NCI-H2171 (cell line): ENCODE measurements at regions not wholly inside any gene's neighbourhood (a gene's known extent, or its start where the extent isn't known, plus 50 kb on each side); places are given as distances from the start of the nearest gene placed in this dataset.
"Not testable (repeated sequence)": the region's sequence is repeated elsewhere in the genome, so short reads cannot be mapped to it uniquely, and the experiment has no call there.

Source experiments
- DNase-seq: peaks from one replicate; lab custom pipeline; 2025; lab: John Stamatoyannopoulos, UW

DNA sequence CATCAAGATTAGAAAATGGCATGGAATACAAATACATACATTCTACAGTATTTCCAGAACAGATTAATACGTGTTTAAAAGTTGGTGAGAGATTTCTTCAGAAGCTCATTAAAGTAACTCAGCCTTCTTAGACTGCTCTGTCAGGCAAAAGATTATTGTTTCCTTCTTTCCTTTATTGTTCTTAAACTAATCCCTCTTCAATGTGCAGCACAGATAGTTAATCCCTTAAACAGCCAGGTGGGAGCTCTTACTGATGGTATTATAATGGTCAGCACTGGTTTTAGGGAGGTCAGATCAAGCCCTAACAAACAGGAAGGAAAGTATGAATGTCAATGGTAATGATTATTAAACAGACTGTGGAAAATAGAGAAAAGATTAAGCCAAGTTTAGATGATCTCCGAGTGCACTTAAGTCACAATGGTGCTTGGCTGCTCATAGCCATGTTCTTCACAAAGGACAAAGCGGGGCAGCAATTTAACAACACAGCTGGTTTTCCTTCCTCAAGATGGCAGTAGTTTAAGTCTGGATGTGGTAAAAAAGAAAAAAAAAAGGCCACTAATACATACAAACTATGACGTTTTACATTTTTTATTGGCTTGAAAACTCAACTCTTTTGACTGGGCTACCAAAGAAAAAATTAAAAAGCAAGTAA, 992.6 kb downstream of the PCDH9 start:
- no peak for DNase-seq

DNA sequence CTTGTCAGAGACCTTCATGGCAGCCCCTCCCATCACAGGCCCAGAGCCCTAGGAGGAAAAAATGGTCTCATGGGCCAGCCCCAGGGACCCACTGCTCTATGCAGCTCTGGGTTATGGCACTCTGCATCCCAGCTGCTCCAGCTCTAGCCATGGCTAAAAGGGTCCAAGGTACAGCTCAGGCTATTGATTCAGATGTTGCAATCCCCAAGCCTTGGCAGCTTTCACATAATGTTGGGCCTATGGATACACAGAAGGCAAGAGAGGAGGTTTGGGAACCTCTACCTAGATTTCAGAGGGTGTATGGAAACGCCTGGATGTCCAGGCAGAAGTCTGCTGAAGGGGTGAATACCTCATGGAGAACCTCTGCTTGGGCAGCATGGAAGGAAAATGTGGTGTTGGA, 996.0 kb downstream of the PCDH9 start:
- no peak for DNase-seq

DNA sequence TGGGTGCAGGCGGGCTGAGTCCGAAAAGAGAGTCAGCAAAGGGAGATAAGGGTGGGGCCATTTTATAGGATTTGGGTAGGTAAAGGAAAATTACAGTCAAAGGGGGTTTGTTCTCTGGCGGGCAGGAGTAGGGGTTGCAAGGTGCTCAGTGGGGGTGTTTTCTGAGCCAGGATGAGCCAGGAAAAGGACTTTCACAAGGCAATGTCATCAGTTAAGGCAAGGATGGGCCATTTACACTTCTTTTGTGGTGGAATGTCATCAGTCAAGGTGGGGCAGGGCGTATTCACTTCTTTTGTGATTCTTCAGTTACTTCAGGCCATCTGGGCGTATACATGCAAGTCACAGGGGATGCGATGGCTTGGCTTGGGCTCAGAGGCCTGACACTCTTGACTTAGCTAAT, 998.2 kb downstream of the PCDH9 start:
- DNase-seq, result not testable (repeated sequence)

DNA sequence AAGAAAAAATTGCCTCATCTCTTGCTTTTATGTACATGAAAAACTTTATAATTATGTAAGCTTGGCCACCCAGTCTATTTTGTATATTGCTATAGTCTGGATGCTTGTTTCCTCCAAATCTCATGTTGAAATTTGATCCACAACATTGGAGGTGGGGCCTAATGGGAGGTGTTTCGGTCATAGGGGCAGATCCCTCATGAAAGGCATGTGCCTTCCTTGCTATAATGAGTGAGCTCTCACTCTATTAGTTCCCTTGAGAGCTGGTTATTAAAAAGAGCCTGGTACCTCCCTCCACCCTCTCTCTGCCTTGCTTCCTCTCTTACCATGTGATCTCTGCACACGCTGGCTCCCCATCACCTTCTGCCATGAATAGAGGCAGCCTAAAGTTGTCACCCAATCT, 1005.1 kb downstream of the PCDH9 start:
- DNase-seq, result peak; percentile 68

DNA sequence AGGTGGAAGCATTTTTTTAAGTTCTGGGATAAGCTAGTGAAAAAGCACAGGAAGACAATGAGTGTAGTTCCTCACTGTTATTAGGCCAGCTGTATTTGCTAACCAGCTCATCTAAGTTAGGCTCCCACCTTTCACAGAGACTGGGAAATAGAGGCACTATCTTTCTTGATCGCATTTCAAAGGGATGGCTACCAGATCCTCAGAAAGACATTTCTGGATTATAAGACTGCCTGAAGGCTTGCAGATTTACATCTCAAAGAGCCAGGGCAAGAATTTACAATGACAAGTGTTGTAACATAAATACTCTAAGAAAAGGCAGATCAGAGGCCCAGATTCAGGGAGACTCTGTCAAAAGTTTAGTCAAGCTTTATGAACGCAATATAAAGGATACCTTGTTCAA, 1005.5 kb downstream of the PCDH9 start:
- no peak for DNase-seq

DNA sequence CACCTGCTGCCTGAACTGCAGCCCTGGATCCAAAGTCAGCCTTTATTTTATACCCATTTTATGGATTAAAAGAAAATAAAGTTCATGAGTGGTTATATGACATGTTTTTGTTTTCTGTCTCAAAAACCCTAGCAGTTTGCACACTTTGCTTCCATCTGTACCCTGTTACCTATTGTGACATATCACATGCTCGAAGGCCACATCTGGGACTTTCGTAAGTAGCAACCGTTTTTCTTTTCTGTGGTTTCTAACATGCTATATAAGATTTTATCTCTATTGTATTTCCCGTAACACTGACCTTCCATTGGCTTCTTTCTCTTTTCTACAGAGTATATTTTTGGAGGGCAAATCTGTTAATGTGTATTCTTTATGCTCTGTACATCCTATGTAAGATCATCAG, 1007.2 kb downstream of the PCDH9 start:
- no peak for DNase-seq

DNA sequence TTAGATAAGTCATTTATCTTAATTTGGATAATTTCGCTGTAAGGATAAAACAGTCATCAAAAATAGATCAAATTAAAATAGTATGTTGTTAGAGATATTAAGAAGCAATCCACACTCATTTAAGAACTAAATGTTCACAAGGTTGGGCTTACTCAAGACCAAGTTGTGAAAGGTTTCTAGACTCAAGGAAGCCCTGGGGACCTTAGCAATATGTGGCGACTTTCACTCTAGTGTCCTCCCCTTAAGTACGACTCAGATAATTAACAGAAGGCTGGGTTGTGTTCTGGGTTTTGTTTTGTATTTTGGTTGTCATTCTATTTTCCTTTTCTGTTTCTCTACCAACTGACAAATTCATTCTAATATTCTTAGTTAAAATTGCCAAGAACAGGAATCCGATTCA, 1008.0 kb downstream of the PCDH9 start:
- no peak for DNase-seq

DNA sequence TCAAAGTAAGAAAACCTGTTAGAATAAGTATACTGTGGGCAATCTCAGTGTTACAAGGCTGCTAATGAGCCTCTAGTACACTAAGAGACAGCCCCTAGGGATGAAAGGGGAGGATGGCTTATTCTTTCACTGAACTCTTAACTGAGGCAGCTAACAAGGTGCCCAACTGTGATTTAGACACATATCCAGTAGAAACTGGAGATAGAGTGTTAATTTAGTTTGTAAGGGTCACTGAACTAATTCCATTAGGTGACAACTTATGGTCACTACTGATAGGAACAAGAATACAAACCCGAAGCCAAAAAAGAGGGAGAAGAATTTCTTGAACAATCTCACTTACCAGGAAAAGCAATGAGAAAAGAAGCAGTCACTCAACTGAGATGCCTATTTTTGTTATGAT, 1010.6 kb downstream of the PCDH9 start:
- peak; percentile 4 for DNase-seq

DNA sequence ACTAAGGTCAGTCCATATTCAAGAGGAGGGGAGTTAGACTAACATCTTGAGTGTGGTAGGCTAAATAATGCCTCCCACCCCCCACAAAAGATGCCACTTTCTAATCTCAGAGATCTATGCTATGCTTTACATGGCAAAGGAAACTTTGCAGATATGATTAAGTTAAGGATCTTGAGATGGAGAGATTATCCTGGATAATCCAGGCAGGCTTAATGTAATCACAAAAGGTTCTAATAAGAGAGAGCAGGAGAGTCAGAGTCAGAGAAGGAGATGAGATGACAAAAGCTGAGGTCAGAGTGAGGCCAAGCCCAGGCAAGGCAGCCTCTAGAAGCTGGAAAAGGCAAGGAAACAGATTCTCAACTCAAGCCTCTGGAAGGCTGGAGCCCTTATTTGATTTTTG, 1011.6 kb downstream of the PCDH9 start:
- DNase-seq, result no peak

DNA sequence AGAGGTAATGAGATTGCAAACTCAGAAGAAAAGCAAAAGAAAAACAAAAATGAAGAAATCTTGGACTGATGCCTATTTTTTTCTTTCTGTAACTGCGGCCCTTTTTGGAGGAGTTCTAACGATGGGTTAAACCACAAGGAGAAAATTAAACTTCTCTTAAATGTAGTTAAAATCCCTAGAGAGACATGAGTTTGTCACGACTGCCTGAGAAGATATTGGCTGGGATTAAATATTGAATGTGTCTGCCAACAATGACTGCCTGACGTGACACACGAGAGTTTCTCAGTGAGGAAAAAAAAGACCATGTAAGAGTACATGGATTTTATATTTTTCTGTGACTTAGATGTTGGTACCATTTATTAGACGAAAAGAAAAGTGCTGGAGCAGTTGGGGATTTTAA, 1013.4 kb downstream of the PCDH9 start:
- DNase-seq, result no peak

DNA sequence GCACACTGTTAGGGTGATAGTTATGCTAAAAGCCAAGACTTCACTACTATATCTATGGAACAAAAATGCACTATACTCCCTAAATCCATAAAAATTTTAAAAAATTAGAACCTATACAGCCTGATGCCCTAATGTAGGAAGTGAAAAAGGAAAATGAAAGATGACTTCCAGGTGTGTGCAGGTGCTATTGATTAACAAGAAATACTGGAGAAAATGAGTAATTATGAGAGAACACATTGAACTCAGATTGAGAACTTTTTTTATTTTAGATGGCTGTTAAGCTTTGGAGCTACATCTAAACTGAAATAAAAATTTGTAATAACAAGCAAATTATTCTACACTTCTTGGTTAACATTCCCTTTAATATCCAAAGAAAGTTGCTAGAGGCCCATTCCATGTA, 1015.7 kb downstream of the PCDH9 start:
- no peak for DNase-seq

DNA sequence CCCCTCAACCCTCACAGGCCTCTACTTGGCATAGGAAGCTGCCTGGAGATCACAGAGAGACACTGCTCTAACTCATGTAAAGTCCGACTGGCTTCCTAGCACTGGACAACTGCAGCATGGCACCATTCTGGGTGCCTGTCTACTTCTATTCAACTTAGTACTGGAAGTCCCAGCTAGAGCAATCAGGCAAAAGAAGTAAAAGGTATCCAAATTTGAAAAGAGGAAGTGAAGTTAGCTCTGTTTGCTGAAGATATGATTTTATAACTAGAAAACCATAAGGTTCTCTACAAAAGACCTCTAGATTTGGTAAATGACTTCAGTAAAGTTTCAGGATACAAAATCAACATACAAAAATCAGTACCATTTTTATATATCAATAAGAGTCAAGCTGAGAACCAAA, 1017.6 kb downstream of the PCDH9 start:
- no peak for DNase-seq

DNA sequence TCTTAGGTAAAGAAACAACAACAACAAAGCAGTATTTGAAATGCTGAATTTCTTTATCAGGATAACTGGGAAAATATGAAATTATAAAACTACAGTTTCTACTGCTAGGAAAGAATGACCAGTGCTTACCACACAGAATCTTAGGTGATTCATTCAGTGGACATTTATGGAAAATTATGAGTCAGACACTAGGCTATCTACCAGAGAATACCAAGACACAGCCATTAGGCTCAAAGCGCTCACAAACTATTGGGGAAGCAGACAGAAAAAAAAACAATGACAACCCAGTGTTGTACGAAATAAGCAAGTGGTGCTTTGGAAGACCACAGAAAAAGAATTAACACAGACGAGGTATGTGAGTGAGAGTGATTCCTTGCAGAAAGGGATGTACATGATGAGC, 1019.5 kb downstream of the PCDH9 start:
- DNase-seq, result no peak

DNA sequence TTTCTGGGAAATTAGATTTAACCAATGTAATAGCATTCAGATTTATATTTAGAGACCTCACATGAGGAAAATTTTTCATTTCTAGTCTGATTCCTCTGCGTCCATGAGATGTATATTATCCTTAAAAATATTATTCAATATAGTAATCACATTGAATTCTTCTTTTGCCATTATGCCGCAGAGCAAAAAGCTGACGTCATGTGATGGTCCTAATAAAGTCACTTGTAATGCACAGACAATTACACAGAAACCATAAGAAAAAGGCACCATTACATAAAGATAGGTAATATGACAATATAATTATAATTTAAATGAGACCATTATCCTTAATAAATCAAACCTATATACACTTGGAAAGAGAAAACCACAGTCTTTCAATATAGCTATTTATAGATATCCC, 1021.5 kb downstream of the PCDH9 start:
- DNase-seq, result no peak

DNA sequence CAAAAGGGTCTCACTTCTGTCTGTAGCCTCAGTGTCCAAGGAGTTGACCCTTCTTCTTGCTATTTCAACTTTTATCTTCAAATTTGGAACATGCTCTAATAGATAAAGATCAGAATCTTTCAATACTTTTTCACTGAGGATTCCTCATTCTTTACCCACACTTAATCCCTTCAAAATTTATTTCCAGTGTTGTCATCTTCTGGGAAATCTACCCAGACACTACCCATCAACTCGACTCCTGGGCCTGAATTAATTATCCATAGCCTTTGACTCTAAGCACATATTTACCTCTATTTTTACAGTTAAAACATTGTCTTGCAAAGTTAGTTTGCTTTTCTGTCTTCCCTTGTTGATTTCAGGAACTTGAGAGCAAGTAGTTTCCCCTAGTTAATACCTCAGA, 1022.5 kb downstream of the PCDH9 start:
- no peak for DNase-seq

DNA sequence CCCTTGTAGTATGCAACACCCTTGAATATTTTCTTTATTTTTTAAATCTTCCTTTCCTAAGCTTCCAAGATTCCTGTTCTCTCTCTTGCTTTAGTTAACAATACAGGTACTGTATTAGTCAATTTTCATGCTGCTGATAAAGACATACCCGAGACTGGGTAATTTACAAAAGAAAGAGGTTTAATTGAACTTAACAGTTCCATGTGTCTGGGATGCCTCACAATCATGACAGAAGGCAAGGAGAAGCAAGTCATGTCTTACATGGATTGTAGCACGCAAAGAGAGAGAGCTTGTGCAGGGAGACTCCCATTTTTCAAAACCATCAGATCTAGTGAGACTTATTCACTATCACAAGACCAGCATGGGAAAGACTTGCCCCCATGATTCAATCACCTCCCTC, 1024.3 kb downstream of the PCDH9 start:
- DNase-seq, result no peak

DNA sequence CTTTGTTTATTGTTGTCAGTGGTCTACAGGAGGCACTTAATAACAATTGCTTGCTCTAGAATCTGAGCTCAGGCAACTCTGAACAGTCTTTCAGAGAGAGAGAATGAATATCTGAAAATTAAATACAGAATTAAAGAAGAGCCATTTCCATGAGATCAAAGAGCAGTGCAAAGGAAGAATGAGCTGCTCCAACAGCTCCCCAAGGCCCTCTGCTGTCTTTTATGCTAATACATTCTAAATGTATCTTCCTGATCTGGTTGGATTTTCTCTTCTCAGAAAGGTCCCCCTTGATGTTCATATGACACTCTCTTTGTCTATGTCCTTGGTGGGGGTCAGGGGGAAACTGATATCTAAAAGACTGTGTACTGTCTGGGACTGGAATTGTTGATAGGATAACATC, 1029.6 kb downstream of the PCDH9 start:
- DNase-seq, result no peak

DNA sequence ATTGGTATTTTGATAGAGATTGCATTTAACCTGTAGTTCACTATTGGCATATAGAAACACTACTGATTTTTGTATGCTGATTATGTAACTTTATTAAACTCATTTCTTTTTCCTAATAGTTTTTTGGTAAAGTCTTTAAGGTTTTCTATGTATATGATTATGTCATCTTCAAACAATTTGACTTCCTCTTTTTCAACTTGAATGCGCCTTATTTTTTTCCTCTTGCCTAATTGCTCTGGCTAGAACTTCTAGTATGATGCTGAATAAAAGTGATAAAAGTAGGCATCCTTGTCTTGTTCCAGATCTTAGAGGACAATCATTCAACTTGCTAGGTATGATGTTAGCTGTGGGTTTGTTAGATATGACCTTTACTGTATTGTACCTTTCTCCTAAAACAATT, 1034.9 kb downstream of the PCDH9 start:
- no peak for DNase-seq

DNA sequence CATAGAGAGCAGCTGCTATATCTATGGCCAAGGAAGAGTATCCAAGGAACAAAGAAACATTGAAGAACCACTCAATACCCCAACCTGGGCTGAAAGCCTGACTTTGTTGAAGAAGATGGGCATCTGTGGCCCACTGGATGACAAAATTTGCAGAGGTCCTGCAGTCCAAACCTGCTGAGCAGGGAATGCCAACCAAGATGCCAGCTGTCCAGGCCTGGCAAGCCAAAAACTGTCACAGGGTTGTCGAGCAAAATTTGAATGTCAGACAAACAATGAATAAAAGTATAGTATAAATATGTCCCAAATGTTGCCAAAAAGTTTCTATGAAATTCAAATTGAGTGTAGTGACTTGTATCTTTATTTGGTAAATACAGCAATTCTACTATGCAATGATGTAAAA, 1040.2 kb downstream of the PCDH9 start:
- DNase-seq, result no peak

DNA sequence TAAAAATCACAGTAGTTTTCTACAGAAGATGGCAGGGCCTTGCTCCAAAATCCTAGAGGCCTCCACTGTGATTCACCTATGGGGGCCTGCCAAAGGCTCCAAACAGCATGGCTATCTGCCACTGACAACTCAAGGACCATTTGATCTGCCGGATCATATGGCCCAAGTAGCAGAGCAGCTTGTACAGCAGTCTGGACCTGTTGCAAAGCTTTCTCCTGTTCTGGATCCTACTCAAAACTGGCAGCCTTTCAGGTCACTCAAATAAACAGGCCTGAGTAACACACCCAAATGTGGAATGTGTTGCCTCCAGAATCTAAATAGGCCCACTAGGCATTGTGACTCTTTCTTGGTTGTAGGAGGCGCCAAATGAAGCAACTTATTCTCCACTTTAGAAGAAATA, 1049.3 kb downstream of the PCDH9 start:
- DNase-seq, result no peak

DNA sequence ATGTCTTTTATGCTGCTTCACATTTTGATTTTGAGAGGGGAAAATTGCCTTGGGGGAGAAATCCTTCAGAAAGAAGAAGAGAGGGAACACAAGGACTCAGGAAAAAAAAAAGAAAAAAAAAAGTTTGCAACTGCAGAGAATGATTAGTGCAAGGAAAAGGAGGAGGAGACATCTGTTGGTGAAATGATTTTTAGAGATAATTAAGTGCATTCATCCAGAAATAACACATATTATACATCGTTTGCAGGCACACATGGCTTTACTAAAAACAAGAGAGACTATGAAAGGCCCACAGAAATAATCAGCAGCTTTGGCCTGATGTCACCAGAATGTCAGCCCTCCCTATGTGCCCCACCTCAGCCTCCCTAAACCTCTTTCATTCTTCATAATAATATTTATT, 1058.2 kb downstream of the PCDH9 start:
- peak; percentile 88 for DNase-seq

DNA sequence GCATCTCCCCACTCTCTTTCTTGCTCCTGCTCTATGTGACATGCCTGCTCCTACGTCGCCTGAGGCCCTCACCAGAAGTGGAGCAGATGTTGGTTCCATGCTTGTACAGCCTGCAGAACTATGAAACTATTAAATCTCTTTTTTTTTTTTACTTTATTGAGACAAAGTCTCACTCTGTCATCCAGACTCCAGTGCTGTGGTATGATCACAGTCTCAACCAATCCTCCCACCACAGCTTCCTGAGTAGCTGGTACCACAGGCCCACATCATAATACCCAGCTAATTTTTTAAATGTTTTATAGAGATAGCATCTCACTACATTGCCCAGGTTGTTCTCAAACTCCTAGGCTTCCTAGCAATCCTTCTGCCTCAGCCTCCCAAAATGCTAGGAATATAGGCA, 1067.7 kb downstream of the PCDH9 start:
- no peak for DNase-seq

DNA sequence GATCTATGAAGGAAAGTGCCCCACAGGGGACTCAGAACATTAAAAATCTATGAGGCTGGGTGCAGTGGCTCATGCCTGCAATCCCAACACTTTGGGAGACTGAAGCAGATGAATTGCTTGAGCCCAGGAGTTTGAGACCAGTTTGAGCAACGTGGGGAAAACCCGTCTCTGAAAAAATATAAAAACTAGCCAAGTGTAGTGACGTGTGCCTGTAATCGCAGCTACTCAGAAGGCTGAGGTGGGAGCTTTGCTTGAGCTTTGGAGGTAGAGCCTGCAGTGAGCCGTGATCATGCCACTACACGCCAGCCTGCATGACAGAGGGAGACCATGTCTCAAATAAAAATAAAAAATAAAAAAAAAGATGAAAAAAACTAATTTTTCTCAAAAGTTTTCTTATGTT, 1070.6 kb downstream of the PCDH9 start:
- no peak for DNase-seq

DNA sequence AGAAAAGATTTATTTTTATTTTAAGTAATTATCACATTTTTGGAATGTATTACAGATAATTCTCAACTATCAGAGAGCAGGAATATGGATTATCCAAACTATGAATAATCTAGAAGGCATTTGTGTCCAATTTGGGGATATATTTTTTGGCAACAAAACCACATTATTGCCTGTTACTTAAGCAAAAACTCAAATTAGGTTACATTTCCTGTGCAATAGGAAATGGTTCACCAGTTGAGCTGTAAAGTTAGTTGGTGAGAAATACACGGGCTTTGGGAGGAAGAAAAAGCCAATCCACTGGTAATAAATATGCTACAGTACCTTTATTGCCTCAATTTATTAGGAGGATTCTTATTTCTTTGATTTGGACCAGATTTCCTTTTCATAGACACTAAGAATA, 1075.2 kb downstream of the PCDH9 start:
- no peak for DNase-seq

DNA sequence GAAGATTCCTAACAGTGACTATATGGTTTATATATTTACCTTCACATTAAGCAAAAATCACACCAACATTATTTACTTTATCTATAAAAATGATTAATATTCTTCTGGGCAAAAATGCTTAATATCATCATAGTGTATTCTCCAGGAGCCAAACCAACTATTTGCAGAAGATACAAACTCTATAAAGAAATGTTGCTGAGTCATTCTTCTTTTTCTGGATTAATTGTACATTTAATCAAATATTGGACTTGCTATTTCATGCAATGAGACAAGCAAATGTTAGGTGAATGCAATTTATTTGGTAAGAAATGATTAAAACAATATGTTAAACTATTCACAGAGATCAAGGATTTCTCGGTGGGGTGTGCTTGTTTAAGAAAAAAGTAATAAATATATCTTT, 1075.8 kb downstream of the PCDH9 start:
- DNase-seq, result no peak
